ENCODE measurements at regions not wholly inside any gene's neighbourhood (a gene's known extent, or its start where the extent isn't known, plus 50 kb on each side); places are given as distances from the start of the nearest gene placed in this dataset.
A peak's percentile ranks its signal among the peaks of the same experiment; 100 is the strongest.

DNA sequence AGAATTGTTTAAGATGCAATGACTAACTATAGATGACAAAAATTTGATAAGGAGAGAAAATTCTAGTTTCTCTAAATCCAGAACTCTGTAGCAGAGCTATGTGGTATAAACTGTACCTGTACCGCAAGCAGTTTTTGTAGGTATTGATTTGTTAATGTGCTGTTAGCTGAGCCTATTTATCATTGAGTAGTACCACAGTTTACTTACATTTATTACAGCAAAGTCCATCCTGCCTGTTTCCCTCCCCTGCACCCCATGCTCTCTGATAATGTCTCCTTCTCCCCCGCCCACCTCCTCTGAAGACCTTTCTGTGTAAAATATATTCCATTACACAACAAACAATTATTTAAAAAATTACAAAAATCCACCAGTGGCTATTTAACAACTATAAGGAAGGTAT, 170.6 kb downstream of the RNF152 start:
- DNase-seq (ENCODE audit: low spot score) = no peak
- WGBS = 44% methylated on average over 2 of the region's 2 CpGs
- TF ChIP-seq EGR1 (IDR thresholded peaks at IDR 0.05; ENCODE audit: low read depth in 2 of 2) (no peak), HNF4A (conservative IDR thresholded peaks at IDR 0.05) (peak; percentile 33 to 50), JUND (IDR thresholded peaks at IDR 0.05) (no peak), SP1 (IDR thresholded peaks at IDR 0.05) (no peak)
- TF ChIP-seq, protein P1, sequence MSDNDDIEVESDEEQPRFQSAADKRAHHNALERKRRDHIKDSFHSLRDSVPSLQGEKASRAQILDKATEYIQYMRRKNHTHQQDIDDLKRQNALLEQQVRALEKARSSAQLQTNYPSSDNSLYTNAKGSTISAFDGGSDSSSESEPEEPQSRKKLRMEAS (IDR thresholded peaks at IDR 0.05) = no peak

DNA sequence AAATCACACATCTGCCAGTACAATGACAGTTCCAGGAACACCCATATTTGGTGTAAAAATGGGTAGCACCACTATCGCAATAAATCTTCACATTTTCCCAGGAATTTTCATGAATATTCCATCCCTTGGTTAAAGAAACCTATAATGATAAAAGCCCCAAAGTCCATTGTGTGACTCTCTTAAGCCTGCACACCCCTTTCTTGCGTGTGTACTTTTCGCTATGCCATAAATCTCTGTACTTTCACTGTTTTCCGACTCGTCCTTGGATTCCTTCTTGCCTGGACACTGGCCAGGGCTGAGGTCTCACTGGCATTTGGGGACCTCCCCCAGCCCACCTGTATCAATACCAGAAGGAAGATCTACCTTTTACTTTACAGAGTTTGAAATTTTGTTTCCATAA, 172.3 kb downstream of the RNF152 start:
- WGBS = 82% methylated on average over 5 of the region's 5 CpGs
- DNase-seq (ENCODE audit: low spot score) = no peak

More for the DNA sequence above, 170.6 kb downstream of the RNF152 start:
- no peak overlapping the region for H3K9ac ChIP-seq (ENCODE audit: low read depth in 1 of 2, low read length in 2 of 2)
- H3K4me3 ChIP-seq (ENCODE audit: low read depth in 1 of 3, low read length in 3 of 3) = no peak overlapping the region
- no peaks in the 10 kb centered on the region for H3K36me3 ChIP-seq (ENCODE audit: control insufficient read depth in 4 of 4, insufficient read depth in 3 of 4, low read depth in 1 of 4, low read length in 3 of 4)
- peaks cover 0 to 5% (median 1%) of the 10 kb centered on the region in 4 donors for H3K4me1 ChIP-seq (ENCODE audit: control insufficient read depth in 4 of 4, insufficient read depth in 4 of 4, low read length in 3 of 4)
- H3K27ac ChIP-seq (ENCODE audit: low read depth in 1 of 2, low read length in 2 of 2) = no peak overlapping the region
- no peaks in the 10 kb centered on the region for H3K27me3 ChIP-seq (ENCODE audit: control insufficient read depth in 4 of 4, insufficient read depth in 4 of 4, low read length in 3 of 4)
- H3K9me3 ChIP-seq (ENCODE audit: control insufficient read depth in 4 of 4, low read length in 3 of 4) = no peaks in the 10 kb centered on the region

DNA sequence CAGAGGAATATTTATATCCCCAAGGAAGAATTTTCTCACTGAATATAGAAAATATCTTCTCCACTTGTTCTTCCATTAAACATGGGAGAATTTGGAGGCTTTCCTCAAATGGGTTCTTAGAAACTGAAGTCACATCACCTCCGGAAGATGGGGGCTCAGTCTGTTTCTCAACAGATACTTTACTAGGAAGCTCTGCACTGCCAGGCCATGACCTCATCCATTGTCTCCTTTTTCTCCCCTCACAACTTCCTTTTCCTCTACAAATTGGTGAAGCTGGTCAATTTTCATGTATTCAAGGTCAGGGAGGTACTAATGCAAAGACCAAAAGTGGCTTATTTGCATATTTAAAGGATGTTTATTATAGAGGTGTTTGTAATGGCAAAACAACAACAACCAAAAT, 173.1 kb downstream of the RNF152 start:
- TF ChIP-seq FOXA2 (IDR thresholded peaks at IDR 0.05) (no peak), TAF1 (conservative IDR thresholded peaks at IDR 0.05) (no peak), HNF4G (IDR thresholded peaks at IDR 0.05) (no peak), NR2F2 (IDR thresholded peaks at IDR 0.05) (peak; percentile 9)

More for the DNA sequence above, 172.3 kb downstream of the RNF152 start:
- Histone ChIP-seq H3K27ac (ENCODE audit: low read depth in 1 of 2, low read length in 2 of 2) (no peak overlapping the region), H3K9ac (ENCODE audit: low read depth in 1 of 2, low read length in 2 of 2) (no peak overlapping the region), H3K4me3 (ENCODE audit: low read depth in 1 of 3, low read length in 3 of 3) (no peak overlapping the region), H3K27me3 (ENCODE audit: control insufficient read depth in 4 of 4, insufficient read depth in 4 of 4, low read length in 3 of 4) (no peaks in the 10 kb centered on the region), H3K36me3 (ENCODE audit: control insufficient read depth in 4 of 4, insufficient read depth in 3 of 4, low read depth in 1 of 4, low read length in 3 of 4) (no peaks in the 10 kb centered on the region), H3K9me3 (ENCODE audit: control insufficient read depth in 4 of 4, low read length in 3 of 4) (no peaks in the 10 kb centered on the region), H3K4me1 (ENCODE audit: control insufficient read depth in 4 of 4, insufficient read depth in 4 of 4, low read length in 3 of 4) (peaks cover 0 to 5% (median 1%) of the 10 kb centered on the region in 4 donors)
- no peak for TF ChIP-seq RXRA (IDR thresholded peaks at IDR 0.05)
- no peak for TF ChIP-seq JUND (IDR thresholded peaks at IDR 0.05)
- no peak for TF ChIP-seq EGR1 (IDR thresholded peaks at IDR 0.05; ENCODE audit: low read depth in 2 of 2)
- TF ChIP-seq, protein P1 (IDR thresholded peaks at IDR 0.05) = no peak
- TF ChIP-seq, protein P2, sequence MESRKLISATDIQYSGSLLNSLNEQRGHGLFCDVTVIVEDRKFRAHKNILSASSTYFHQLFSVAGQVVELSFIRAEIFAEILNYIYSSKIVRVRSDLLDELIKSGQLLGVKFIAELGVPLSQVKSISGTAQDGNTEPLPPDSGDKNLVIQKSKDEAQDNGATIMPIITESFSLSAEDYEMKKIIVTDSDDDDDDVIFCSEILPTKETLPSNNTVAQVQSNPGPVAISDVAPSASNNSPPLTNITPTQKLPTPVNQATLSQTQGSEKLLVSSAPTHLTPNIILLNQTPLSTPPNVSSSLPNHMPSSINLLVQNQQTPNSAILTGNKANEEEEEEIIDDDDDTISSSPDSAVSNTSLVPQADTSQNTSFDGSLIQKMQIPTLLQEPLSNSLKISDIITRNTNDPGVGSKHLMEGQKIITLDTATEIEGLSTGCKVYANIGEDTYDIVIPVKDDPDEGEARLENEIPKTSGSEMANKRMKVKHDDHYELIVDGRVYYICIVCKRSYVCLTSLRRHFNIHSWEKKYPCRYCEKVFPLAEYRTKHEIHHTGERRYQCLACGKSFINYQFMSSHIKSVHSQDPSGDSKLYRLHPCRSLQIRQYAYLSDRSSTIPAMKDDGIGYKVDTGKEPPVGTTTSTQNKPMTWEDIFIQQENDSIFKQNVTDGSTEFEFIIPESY (IDR thresholded peaks at IDR 0.05) = no peak
- TF ChIP-seq YY1 (IDR thresholded peaks at IDR 0.05) = no peak
- no peak for TF ChIP-seq FOXA2 (IDR thresholded peaks at IDR 0.05)
- TF ChIP-seq, protein P3, sequence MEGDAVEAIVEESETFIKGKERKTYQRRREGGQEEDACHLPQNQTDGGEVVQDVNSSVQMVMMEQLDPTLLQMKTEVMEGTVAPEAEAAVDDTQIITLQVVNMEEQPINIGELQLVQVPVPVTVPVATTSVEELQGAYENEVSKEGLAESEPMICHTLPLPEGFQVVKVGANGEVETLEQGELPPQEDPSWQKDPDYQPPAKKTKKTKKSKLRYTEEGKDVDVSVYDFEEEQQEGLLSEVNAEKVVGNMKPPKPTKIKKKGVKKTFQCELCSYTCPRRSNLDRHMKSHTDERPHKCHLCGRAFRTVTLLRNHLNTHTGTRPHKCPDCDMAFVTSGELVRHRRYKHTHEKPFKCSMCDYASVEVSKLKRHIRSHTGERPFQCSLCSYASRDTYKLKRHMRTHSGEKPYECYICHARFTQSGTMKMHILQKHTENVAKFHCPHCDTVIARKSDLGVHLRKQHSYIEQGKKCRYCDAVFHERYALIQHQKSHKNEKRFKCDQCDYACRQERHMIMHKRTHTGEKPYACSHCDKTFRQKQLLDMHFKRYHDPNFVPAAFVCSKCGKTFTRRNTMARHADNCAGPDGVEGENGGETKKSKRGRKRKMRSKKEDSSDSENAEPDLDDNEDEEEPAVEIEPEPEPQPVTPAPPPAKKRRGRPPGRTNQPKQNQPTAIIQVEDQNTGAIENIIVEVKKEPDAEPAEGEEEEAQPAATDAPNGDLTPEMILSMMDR (IDR thresholded peaks at IDR 0.05; ENCODE audit: low read depth, low read length, missing input control) = no peak
- no peak for TF ChIP-seq NR2F2 (IDR thresholded peaks at IDR 0.05)
- no peak for TF ChIP-seq HNF4G (IDR thresholded peaks at IDR 0.05)

More for the DNA sequence above, 173.1 kb downstream of the RNF152 start:
- Histone ChIP-seq H3K9ac (ENCODE audit: low read depth in 1 of 2, low read length in 2 of 2) (no peak overlapping the region), H3K27ac (ENCODE audit: low read depth in 1 of 2, low read length in 2 of 2) (no peak overlapping the region), H3K4me3 (ENCODE audit: low read depth in 1 of 3, low read length in 3 of 3) (no peak overlapping the region), H3K4me1 (ENCODE audit: control insufficient read depth in 4 of 4, insufficient read depth in 4 of 4, low read length in 3 of 4) (peaks cover 0 to 5% (median 1%) of the 10 kb centered on the region in 4 donors), H3K27me3 (ENCODE audit: control insufficient read depth in 4 of 4, insufficient read depth in 4 of 4, low read length in 3 of 4) (no peaks in the 10 kb centered on the region), H3K9me3 (ENCODE audit: control insufficient read depth in 4 of 4, low read length in 3 of 4) (no peaks in the 10 kb centered on the region), H3K36me3 (ENCODE audit: control insufficient read depth in 4 of 4, insufficient read depth in 3 of 4, low read depth in 1 of 4, low read length in 3 of 4) (no peaks in the 10 kb centered on the region)
- no peak for DNase-seq (ENCODE audit: low spot score)
- WGBS = 79% methylated on average over 1 of the region's 1 CpG

All from liver (tissue), 8 donors.